ENCODE measurements at regions not wholly inside any gene's neighbourhood (a gene's known extent, or its start where the extent isn't known, plus 50 kb on each side); places are given as distances from the start of the nearest gene placed in this dataset.

- DNase-seq = no peak
Observed at GRCh38 chr3:28743831-28744230, 395.2 kb upstream of the AZI2 start.

DNA sequence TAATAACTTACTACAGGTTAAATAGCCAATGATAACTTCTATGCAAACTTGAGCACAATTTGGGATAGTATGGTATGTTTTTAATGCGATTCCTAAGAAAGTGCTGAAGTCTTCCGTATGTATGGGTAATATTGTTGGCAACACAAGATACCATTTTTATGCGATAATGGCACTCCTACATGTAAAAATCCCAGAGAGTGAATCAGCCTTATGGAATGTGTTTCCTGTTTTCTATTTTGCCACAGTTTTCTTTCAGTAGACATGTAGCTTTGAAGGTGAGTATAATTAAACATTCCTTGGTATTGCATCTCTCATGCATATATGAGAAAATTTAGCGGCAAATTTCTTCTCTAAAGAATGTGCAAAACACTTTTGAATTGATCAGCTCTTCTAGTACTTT lies 396.8 kb upstream of the AZI2 start:
- no peak for DNase-seq

DNA sequence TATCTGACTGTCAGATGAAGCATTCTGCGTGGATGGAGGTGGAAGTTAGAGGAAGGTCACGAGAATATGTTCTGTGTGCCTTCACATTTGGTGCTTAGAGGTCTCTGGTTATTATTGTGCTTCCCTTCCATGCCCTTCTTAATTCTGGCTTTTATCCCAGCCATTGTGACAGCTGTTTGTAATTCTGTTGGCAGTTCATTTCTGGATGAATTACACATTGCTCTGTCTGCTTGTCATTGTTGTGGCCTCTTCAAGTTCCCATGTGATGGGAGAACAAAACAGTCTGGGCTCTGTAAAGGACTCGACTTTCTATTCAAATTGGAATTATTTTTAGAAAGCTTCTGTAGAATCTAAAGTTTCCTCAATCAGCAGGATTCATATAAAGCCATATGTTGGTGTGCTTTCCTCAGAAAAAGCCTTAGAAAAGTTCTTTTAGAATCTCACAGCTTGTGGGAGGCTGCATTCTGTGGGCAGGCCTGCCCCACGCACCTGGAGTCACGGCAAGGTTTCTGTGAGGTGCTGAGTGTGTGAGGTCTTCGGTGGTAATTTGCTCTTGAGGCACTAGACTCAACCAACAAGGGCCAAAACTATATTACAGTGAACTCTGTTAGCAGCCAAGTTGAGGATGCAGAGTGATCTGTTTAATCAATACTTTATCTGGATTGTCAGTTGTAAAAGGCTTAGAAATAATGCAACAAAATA lies 397.4 kb upstream of the AZI2 start:
- no peak for DNase-seq

DNA sequence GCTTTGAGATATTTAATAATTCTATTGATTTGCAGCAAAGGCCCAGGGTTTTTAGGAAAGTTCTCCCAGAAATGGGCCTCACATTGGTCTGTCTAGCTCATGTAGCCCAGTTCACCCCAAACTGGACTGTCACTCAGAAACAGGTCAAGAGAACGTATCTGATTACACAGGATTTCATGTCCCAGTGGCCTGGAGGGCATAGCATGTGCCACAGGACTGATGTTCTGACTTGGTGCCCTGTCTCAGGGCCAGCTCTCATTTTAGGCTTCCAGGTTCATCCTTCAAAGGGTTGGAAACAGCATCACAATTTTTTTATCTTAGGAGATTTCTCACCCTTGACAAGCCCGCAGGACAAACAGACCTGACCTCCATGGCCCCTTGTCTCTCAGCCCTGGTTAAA lies 398.4 kb upstream of the AZI2 start:
- no peak for DNase-seq

DNA sequence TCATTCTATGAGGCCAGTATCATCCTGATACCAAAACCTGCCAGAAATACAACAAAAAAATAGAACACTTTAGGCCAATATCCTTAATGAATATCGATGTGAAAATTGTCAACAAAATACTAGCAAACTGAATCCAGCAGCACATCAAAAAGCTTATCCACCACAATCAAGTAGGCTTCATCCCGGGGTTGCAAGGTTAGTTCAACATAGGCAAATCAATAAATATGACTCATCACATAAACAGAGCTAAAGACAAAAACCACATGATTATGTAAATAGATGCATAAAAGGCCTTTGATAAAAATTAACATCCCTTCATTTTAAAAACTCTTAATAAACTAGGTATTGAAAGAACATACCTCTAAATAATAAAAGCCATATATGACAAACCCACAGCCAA lies 403.2 kb upstream of the AZI2 start:
- DNase-seq = no peak

- DNase-seq = no peak
Observed at GRCh38 chr3:28752290-28752689, 403.7 kb upstream of the AZI2 start.

DNA sequence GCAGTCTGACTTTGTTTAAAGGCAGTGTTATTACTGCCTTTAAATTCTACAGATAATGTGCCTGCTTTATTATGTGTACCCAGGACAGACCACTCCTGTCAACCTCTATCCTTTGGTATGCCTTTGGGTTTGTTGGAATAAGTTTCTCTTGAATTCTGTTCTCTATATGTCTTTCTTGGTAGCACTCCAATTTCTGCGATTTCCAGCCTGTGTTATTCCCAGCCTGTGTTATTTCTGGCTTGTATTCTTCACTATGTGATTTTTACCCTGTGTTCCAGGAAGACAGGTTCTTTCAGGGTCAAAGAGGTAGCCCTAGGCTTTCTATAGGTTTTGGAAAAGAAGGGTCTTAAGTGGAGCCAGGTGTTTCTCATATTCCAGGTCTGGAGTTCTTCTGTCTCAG lies 407.4 kb upstream of the AZI2 start:
- DNase-seq = no peak

GRCh38 chr3:28758115-28758514 lies 409.5 kb upstream of the AZI2 start:
- DNase-seq = no peak

- DNase-seq = no peak
Observed at GRCh38 chr3:28761375-28761774, 412.8 kb upstream of the AZI2 start.

DNA sequence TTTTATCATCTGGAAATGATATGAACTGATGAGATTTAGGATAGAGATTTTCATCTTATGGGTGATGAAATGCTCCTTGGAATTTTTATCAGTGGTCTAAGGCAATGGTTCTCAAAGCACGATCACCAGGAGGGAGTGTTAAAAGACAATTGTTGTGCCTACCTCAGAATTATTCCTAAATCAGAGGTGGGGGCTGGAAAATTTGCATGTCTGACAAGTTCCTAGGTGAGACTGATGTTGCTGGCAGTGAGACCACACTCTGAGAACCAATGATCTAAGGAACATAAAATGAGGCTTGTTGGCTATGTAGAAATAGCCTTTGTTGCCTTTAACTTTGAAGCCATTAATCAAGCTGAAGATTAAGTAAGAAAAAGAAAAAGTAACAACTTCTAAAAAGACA lies 416.6 kb upstream of the AZI2 start:
- no peak for DNase-seq

DNA sequence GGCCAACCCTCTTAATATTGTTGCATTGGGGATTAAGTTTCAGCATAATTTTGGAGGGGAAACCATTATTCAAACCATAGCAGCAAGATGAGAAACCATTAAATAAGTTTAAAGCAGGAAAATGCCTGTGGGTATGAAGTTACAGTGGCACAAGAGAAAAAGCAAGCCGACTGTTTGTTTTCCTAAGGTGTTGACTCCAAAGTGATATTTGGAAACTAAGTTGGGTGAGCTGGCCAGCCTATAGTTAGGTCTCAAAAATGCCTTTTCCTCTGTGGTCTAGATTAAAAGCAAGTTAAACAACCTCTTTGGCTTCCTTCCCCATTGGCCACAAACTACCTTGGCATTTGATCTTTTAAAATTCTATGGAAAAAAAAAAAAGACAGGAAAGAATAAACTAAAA lies 419.8 kb upstream of the AZI2 start:
- DNase-seq = no peak

DNA sequence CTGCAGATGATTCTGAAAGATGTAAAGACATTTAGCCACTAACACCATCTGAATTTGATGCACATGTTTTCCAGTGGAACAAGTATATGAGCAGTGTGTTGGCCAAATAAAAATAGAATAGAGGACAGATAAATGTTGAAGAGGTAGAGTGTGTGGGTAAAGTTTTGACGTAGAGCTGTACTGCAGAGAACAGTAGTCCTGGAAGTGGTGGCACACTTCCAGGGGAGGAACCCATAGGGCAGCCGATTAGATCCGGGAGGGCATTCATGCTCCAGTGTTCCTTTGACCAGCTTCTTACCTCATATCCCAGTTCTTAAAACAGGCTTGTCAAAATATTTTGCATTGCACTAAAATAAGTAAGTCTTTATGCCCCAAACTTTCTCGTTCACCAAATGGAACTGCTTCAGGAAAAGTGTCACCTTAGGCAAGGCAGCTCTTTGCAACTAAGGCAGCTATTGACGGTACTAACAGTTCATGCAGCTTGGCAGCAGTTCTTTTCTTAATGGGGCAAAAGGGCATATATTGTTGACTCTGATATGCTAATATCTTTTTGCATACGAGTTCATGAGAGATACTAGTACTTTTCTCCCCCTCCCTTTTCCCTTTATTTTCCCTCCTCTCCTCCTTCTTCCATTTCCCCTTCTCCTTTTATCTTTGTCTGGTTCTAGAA lies 429.3 kb upstream of the AZI2 start:
- no peak for DNase-seq

- no peak for DNase-seq
Observed at GRCh38 chr3:28780480-28780879, 431.9 kb upstream of the AZI2 start.

DNA sequence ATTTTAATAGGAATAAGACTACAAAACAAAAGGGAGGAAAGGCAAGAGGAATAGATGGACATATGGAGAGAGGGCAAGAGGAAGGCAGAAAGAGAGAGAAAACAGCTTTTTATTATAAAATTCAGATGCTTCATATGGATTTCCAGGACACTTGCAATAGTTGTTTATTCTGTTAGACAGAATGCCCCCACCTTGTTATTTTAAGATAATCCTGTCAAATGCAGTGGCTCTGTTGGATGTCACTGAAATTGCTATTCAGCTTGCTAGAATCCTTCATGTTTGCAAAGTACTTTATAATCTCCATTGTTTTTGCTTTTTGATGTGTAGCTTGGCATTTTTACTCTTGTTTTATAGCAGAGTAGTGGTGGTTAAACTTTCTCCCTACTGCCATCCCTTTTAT lies 432.4 kb upstream of the AZI2 start:
- DNase-seq = no peak

- DNase-seq = no peak
Observed at GRCh38 chr3:28786446-28786845, 437.8 kb upstream of the AZI2 start.

- DNase-seq = no peak
Observed at GRCh38 chr3:28788571-28788970, 439.9 kb upstream of the AZI2 start.

GRCh38 chr3:28791713-28792255 lies 443.2 kb upstream of the AZI2 start:
- no peak for DNase-seq

DNA sequence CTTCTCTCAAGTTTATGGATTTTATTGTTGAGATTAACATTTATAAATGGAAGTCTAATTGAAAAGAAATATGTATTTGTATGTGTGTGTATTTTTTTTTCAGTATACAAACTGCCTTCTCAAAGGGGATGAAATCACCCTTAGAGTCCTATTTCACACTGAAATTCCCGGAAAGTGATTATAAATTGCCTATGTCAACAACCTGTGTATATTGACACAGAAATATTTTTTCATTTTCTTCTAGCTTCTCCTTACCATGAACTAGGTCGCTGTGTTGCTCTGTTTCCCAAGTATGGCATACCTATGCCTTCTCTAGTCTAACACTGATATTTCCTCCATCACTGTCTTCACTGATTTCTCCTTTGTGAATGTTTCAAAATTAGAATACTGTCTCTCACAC lies 444.0 kb upstream of the AZI2 start:
- no peak for DNase-seq

DNA sequence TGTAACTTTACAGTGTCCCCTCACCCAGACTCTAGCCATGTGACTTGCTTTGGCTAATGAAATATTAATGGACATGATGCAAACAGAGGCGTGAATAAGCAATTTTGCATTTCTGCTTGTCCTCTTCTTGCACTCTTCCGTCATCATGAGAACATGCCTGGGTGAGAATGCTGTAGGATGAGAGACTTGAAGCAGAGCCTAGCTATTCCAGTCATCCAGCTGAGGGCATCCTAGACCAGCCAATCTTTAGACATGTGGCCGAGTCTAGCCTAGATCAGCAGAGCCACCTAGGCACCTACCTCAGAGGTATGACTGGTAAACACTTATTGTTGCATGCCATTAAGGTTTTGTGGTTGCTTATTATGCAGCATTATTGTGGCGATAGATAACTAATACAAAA lies 450.5 kb upstream of the AZI2 start:
- no peak for DNase-seq

DNA sequence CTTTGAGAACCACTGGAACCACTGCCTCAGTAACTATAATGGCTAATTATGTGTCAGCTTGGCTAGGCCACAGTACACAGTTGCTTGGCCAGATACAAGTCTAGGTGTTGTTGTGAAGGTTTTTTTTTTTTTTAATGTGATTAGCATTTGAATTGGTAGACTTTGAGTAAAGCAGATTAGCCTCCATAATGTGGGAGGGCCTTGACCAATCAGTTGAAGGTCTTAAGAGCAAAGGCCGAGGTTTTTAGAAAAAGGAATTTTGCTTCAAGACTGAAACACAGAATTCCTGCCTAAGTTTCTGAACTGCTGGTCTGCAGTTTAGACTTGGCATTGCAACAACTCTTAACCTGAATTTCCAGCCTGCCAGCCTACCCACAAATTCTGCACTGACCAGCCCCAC lies 451.6 kb upstream of the AZI2 start:
- DNase-seq = no peak

DNA sequence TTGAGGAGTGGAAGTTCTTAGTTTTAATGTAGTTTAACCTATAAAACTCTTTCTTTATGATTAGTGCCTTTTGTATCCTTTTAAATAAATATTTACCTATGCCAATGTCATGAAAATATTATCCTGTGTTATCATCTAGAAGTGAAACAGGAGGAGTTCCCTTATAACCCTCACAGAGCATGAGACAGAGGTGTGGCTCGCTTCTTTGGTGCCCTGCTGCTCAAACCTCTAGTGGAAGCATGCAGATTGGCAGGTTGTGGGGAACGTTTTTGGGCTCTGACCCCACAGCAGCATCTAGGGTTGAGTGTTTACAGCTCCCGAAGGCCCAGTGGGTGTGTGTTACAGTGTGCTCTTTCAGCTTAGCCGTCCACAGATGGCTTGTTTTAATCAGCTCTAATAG lies 459.4 kb upstream of the AZI2 start:
- no peak for DNase-seq

GRCh38 chr3:28816017-28816416 lies 464.9 kb upstream of the RBMS3 start:
- DNase-seq = no peak

GRCh38 chr3:28824316-28824715 lies 456.6 kb upstream of the RBMS3 start:
- no peak for DNase-seq

- DNase-seq = no peak
Observed at GRCh38 chr3:28826840-28827239, 454.0 kb upstream of the RBMS3 start.

GRCh38 chr3:28835249-28835648 lies 445.6 kb upstream of the RBMS3 start:
- no peak for DNase-seq
